ENCODE measurements at regions not wholly inside any gene's neighbourhood (a gene's known extent, or its start where the extent isn't known, plus 50 kb on each side); places are given as distances from the start of the nearest gene placed in this dataset.

DNA sequence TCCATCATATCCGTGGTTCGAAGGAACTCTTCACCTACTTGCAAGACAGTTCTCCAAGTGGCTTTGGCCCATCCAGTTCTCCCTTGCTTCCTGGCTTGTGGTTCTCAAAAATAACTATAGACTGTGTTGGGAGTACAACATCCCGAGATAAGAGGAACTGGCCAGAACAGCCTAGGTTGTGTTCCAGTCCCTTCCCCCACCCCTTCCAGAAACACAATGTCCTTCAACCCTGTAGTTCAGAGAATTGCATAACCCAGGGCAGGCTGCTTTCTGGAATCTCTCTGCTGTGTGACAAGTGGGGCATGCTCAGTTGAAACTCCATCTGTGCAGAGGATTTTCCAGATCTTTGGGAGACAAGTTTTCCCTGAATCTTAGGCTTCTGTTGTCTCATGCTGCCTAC is 206.5 kb downstream of the PCDH10 start:
- no peak for TF ChIP-seq EZH2 (IDR thresholded peaks at IDR 0.05; ENCODE audit: insufficient read depth, poor library complexity, severe bottlenecking)
- no peak for TF ChIP-seq EZH2phosphoT487 (IDR thresholded peaks at IDR 0.05; ENCODE audit: insufficient read depth, low read depth)

All from GM23248 (cell line).